ENCODE measurements at regions not wholly inside any gene's neighbourhood (a gene's known extent, or its start where the extent isn't known, plus 50 kb on each side); places are given as distances from the start of the nearest gene placed in this dataset.
A peak's percentile ranks its signal among the peaks of the same experiment; 100 is the strongest.

- H3K9me3 Mint-ChIP-seq, result no peaks in the 10 kb centered on the region
- H3K4me1 Mint-ChIP-seq, result peaks cover 52% of the 10 kb centered on the region
- H3K27ac Mint-ChIP-seq, result peak overlapping the region; percentile 86
- peak; percentile 47 for DNase-seq
- CTCF ChIA-PET, result interaction anchor here (0.6 to 16.3 kb wide), 5 partner anchors 38 to 146 kb away, joined by 3 to 211 read pairs (median 5); no protein-coding TSS in a partner anchor
- H3K36me3 Mint-ChIP-seq, result peaks cover 18% of the 10 kb centered on the region
- H3K4me3 Mint-ChIP-seq, result peak overlapping the region; percentile 77
- H3K27me3 Mint-ChIP-seq, result peaks cover 22% of the 10 kb centered on the region
These were observed 158.1 kb downstream of the C9orf152 start for GRCh38 chr9:110049699-110050450.

GRCh38 chr9:110050925-110051355 is 157.0 kb downstream of the C9orf152 start:
- peak overlapping the region; percentile 83 for H3K27ac Mint-ChIP-seq
- H3K9me3 Mint-ChIP-seq, result no peaks in the 10 kb centered on the region
- peaks cover 22% of the 10 kb centered on the region for H3K27me3 Mint-ChIP-seq
- DNase-seq, result peak; percentile 51
- peaks cover 56% of the 10 kb centered on the region for H3K4me1 Mint-ChIP-seq
- H3K36me3 Mint-ChIP-seq, result peaks cover 19% of the 10 kb centered on the region
- CTCF ChIA-PET, result interaction anchor here (0.7 to 16.3 kb wide), 4 partner anchors 98 to 163 kb away, joined by 3 to 211 read pairs (median 8); no protein-coding TSS in a partner anchor
- H3K4me3 Mint-ChIP-seq, result peak overlapping the region; percentile 77

GRCh38 chr9:110056062-110056461 is 151.9 kb downstream of the C9orf152 start:
- Mint-ChIP-seq H3K4me1 (peaks cover 57% of the 10 kb centered on the region), H3K9me3 (no peaks in the 10 kb centered on the region), H3K36me3 (peaks cover 28% of the 10 kb centered on the region), H3K27ac (no peak overlapping the region), H3K4me3 (no peak overlapping the region), H3K27me3 (no peaks in the 10 kb centered on the region)
- CTCF ChIA-PET, result interaction anchor here (1.4 to 16.3 kb wide), 4 partner anchors 87 to 152 kb away, joined by 4 to 211 read pairs (median 4); no protein-coding TSS in a partner anchor
- no peak for DNase-seq

- H3K9me3 Mint-ChIP-seq, result peaks cover 3% of the 10 kb centered on the region
- DNase-seq, result peak; percentile 75
- no peak overlapping the region for H3K27ac Mint-ChIP-seq
- CTCF ChIA-PET, result interaction anchor here (0.6 to 16.3 kb wide), 19 partner anchors 8 to 484 kb away, joined by 3 to 211 read pairs (median 4); no protein-coding TSS in a partner anchor
- H3K36me3 Mint-ChIP-seq, result peaks cover 29% of the 10 kb centered on the region
- peaks cover 40% of the 10 kb centered on the region for H3K4me1 Mint-ChIP-seq
- no peaks in the 10 kb centered on the region for H3K27me3 Mint-ChIP-seq
- H3K4me3 Mint-ChIP-seq, result no peak overlapping the region
These were observed 149.5 kb downstream of the C9orf152 start for GRCh38 chr9:110058304-110058953.

- Mint-ChIP-seq H3K27ac (no peak overlapping the region), H3K36me3 (peaks cover 23% of the 10 kb centered on the region), H3K9me3 (peaks cover 3% of the 10 kb centered on the region), H3K4me1 (peaks cover 42% of the 10 kb centered on the region), H3K27me3 (no peaks in the 10 kb centered on the region), H3K4me3 (no peak overlapping the region)
- CTCF ChIA-PET, result interaction anchor here (0.7 to 16.3 kb wide), 7 partner anchors 89 to 199 kb away, joined by 3 to 211 read pairs (median 6); no protein-coding TSS in a partner anchor
- DNase-seq, result no peak
These were observed 148.5 kb downstream of the C9orf152 start for GRCh38 chr9:110059461-110059860.

- Mint-ChIP-seq H3K27me3 (no peaks in the 10 kb centered on the region), H3K9me3 (peaks cover 3% of the 10 kb centered on the region), H3K36me3 (peaks cover 26% of the 10 kb centered on the region), H3K27ac (no peak overlapping the region), H3K4me3 (no peak overlapping the region), H3K4me1 (peaks cover 51% of the 10 kb centered on the region)
- CTCF ChIA-PET, result interaction anchor here (1.1 kb wide), 2 partner anchors 8 to 178 kb away, joined by 3 read pairs; no protein-coding TSS in a partner anchor
- DNase-seq, result no peak
These were observed 143.2 kb downstream of the C9orf152 start for GRCh38 chr9:110064803-110065202.

- Mint-ChIP-seq H3K9me3 (peaks cover 3% of the 10 kb centered on the region), H3K27me3 (no peaks in the 10 kb centered on the region), H3K4me1 (peaks cover 51% of the 10 kb centered on the region), H3K27ac (no peak overlapping the region), H3K4me3 (no peak overlapping the region), H3K36me3 (peaks cover 30% of the 10 kb centered on the region)
- CTCF ChIA-PET, result interaction anchor here (1.3 kb wide), 1 partner anchor 8 kb away, joined by 4 read pairs; no protein-coding TSS in a partner anchor
- DNase-seq, result no peak
These were observed 142.4 kb downstream of the C9orf152 start for GRCh38 chr9:110065532-110065931.

- Mint-ChIP-seq H3K4me3 (no peak overlapping the region), H3K36me3 (peaks cover 32% of the 10 kb centered on the region), H3K4me1 (peaks cover 49% of the 10 kb centered on the region), H3K27ac (no peak overlapping the region), H3K9me3 (peaks cover under 1% of the 10 kb centered on the region), H3K27me3 (no peaks in the 10 kb centered on the region)
- no peak for DNase-seq
- CTCF ChIA-PET, result interaction anchor here (1.3 to 1.6 kb wide), 2 partner anchors 9 to 164 kb away, joined by 4 read pairs; no protein-coding TSS in a partner anchor
These were observed 140.8 kb downstream of the C9orf152 start for GRCh38 chr9:110066929-110067716.

GRCh38 chr9:110068212-110068611 is 139.7 kb downstream of the C9orf152 start:
- Mint-ChIP-seq H3K9me3 (no peaks in the 10 kb centered on the region), H3K27ac (no peak overlapping the region), H3K4me3 (no peak overlapping the region), H3K27me3 (no peaks in the 10 kb centered on the region), H3K36me3 (peaks cover 31% of the 10 kb centered on the region), H3K4me1 (peaks cover 49% of the 10 kb centered on the region)
- CTCF ChIA-PET, result interaction anchor here (0.7 kb wide), 1 partner anchor 181 kb away, joined by 3 read pairs; no protein-coding TSS in a partner anchor
- no peak for DNase-seq

- Mint-ChIP-seq H3K27ac (no peak overlapping the region), H3K9me3 (no peaks in the 10 kb centered on the region), H3K4me1 (peaks cover 44% of the 10 kb centered on the region), H3K36me3 (peaks cover 39% of the 10 kb centered on the region), H3K4me3 (no peak overlapping the region), H3K27me3 (no peaks in the 10 kb centered on the region)
- CTCF ChIA-PET, result interaction anchor here (0.9 to 1.4 kb wide), 3 partner anchors 12 to 166 kb away, joined by 4 to 6 read pairs (median 5); no protein-coding TSS in a partner anchor
- DNase-seq, result no peak
These were observed 138.4 kb downstream of the C9orf152 start for GRCh38 chr9:110069326-110070248.

GRCh38 chr9:110072597-110073355 is 135.2 kb downstream of the C9orf152 start:
- Mint-ChIP-seq H3K36me3 (peaks cover 35% of the 10 kb centered on the region), H3K9me3 (no peaks in the 10 kb centered on the region), H3K4me1 (peaks cover 22% of the 10 kb centered on the region), H3K27ac (no peak overlapping the region), H3K27me3 (no peaks in the 10 kb centered on the region), H3K4me3 (no peak overlapping the region)
- CTCF ChIA-PET, result interaction anchor here (0.9 kb wide), 1 partner anchor 8 kb away, joined by 3 read pairs; no protein-coding TSS in a partner anchor
- no peak for DNase-seq

GRCh38 chr9:110073356-110073905 is 134.5 kb downstream of the C9orf152 start:
- no peaks in the 10 kb centered on the region for H3K9me3 Mint-ChIP-seq
- DNase-seq, result no peak
- no peak overlapping the region for H3K27ac Mint-ChIP-seq
- no peaks in the 10 kb centered on the region for H3K27me3 Mint-ChIP-seq
- peaks cover 35% of the 10 kb centered on the region for H3K36me3 Mint-ChIP-seq
- CTCF ChIA-PET, result interaction anchor here (0.9 kb wide), 1 partner anchor 9 kb away, joined by 3 read pairs; no protein-coding TSS in a partner anchor
- H3K4me1 Mint-ChIP-seq, result peaks cover 16% of the 10 kb centered on the region
- H3K4me3 Mint-ChIP-seq, result no peak overlapping the region
